BJ (cell line): ENCODE measurements at regions not wholly inside any gene's neighbourhood (a gene's known extent, or its start where the extent isn't known, plus 50 kb on each side); places are given as distances from the start of the nearest gene placed in this dataset.

ENCODE experiments used
- CTCF ChIA-PET: fragments of 350-600 bp; formaldehyde crosslinking; extraction: SDS; loops from one replicate; lab custom pipeline; 2021; ENCODE audit warnings: antibody characterized with exemption, inconsistent platforms; lab: Yijun Ruan, JAX
- POLR2A ChIA-PET: fragments of 300-600 bp; sonication (Branson Sonifier 250); formaldehyde crosslinking; extraction: SDS; loops from one replicate; lab custom pipeline; 2021; ENCODE audit warnings: antibody characterized with exemption; lab: Charles Lee
- DNase-seq: peaks from one replicate; pipeline ENCODE4 v3.0.0-alpha.2; 2011; ENCODE audit warnings: low read depth
- H3K27me3 ChIP-seq: 2 replicates; pipeline ENCODE4 v1.6.0; 2011; ENCODE audit warnings: low read length; ENCODE audit not compliant: control insufficient read depth, insufficient read depth
- H3K36me3 ChIP-seq: 2 replicates; pipeline ENCODE4 v1.5.1; 2011; ENCODE audit warnings: low read length; ENCODE audit not compliant: control insufficient read depth, insufficient read depth
- H3K4me3 ChIP-seq: 2 replicates; pipeline ENCODE4 v1.5.1; 2011; ENCODE audit warnings: low read depth, mild to moderate bottlenecking, control low read depth, low read length
- TF ChIP-seq, protein P1 (sequence below): IDR thresholded peaks from 2 replicates; pipeline ENCODE4 v1.5.1; 2011; ENCODE audit warnings: low read depth, mild to moderate bottlenecking, control low read depth, inconsistent platforms, low read length, moderate library complexity; ENCODE audit not compliant: insufficient read depth

DNA sequence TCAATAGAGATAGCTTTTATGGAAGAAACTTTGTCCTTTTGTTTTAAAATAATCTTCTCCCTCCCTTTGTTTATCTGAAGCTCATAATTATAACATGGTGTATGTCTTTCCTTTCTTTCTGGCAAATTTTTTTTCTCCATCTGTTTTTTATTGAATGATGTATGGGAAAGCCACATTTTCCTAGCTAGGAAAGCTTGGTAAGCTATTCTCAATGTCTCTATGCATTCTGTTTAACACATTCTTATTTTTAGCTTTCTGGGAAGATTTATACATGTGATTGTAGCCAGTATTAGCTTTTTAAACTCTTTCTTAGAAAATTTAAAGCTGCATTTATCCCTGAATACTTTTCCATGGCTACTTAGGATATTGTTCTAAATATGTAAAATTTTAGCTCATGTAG is 124.9 kb upstream of the CSNK1A1L start:
- POLR2A ChIA-PET, result no interaction called here
- no peak overlapping the region for H3K4me3 ChIP-seq
- CTCF ChIA-PET, result no interaction called here
- no peaks in the 10 kb centered on the region for H3K36me3 ChIP-seq
- TF ChIP-seq, protein P1, sequence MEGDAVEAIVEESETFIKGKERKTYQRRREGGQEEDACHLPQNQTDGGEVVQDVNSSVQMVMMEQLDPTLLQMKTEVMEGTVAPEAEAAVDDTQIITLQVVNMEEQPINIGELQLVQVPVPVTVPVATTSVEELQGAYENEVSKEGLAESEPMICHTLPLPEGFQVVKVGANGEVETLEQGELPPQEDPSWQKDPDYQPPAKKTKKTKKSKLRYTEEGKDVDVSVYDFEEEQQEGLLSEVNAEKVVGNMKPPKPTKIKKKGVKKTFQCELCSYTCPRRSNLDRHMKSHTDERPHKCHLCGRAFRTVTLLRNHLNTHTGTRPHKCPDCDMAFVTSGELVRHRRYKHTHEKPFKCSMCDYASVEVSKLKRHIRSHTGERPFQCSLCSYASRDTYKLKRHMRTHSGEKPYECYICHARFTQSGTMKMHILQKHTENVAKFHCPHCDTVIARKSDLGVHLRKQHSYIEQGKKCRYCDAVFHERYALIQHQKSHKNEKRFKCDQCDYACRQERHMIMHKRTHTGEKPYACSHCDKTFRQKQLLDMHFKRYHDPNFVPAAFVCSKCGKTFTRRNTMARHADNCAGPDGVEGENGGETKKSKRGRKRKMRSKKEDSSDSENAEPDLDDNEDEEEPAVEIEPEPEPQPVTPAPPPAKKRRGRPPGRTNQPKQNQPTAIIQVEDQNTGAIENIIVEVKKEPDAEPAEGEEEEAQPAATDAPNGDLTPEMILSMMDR, result no peak
- H3K27me3 ChIP-seq, result no peaks in the 10 kb centered on the region
- no peak for DNase-seq

DNA sequence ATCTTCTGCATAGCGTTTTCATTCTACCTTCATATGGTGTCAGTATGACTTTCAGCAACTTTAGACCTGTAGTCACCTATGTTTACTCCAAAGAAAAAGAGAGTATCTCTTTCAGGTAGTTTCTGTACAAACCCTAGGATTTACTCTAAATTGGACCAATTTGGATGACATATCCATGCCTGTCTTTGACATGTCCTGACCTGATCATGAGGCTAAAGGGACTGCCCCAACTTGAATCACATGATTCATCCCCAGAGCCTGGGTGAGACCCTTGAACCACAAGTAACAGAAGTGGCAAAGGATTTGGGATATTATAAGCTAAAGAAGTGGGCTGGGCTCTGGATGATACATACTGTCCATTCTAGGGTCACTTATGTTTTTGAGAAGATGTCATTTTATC is 124.5 kb upstream of the CSNK1A1L start:
- ChIA-PET CTCF (no interaction called here), POLR2A (no interaction called here)
- TF ChIP-seq, protein P1, result no peak

DNA sequence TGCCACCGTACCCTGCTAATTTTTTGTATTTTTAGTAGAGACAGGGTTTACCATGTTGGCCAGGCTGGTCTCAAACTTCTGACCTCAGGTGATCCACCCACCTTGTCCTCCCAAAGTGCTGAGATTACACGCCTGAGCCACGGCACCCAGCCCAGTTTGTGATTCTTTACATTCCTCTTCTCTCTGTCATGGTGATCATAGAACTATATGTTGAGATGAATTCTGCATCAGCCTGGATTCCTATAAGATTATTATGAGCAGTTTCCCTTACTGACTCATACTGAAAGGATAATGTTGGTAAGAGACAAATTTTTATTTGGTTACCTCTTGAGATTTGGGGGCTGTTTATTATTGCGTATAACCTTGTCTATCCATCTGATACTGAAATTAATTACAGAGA is 121.5 kb upstream of the CSNK1A1L start:
- no peak for DNase-seq
- Histone ChIP-seq H3K27me3 (no peaks in the 10 kb centered on the region), H3K36me3 (no peaks in the 10 kb centered on the region), H3K4me3 (no peak overlapping the region)
- TF ChIP-seq, protein P1, result no peak
- ChIA-PET POLR2A (no interaction called here), CTCF (no interaction called here)

More for the DNA sequence above, 124.5 kb upstream of the CSNK1A1L start:
- H3K36me3 ChIP-seq, result no peaks in the 10 kb centered on the region
- no peak overlapping the region for H3K4me3 ChIP-seq
- no peaks in the 10 kb centered on the region for H3K27me3 ChIP-seq
- DNase-seq, result no peak

DNA sequence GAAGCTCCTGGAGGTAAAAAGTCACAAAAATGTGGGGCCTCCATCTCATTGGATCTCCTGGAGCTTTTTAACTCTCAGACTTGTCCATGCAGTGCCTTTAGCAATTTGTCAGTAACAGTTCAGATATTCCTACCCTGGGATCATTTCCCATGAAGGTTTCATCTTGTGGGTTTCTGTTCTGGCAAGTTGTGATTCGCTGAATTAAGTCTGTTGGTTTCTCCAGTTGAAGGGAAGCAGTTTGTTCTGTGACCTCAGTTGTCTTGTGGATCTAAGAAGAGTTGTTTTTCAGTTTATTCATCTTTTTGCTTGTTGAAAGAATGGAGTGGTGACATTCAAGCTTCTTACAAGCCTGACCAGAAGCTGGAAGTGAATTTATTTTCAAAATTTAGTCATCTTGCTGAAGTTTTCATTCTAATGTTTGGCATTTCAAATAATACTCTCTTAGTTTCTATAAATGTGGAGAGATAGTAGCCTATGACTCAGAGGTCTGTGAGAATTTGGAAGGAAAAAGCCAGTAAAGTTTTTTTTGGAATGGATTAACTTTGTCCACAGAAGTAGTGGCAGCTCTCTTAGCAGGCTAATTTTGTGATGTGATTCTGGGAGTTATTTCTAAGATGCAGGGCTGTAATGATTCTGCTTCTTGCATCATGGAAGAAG is 120.1 kb upstream of the CSNK1A1L start:
- Histone ChIP-seq H3K27me3 (no peaks in the 10 kb centered on the region), H3K4me3 (no peak overlapping the region), H3K36me3 (no peaks in the 10 kb centered on the region)
- TF ChIP-seq, protein P1, result no peak
- peak; percentile 40 for DNase-seq
- ChIA-PET POLR2A (no interaction called here), CTCF (no interaction called here)

DNA sequence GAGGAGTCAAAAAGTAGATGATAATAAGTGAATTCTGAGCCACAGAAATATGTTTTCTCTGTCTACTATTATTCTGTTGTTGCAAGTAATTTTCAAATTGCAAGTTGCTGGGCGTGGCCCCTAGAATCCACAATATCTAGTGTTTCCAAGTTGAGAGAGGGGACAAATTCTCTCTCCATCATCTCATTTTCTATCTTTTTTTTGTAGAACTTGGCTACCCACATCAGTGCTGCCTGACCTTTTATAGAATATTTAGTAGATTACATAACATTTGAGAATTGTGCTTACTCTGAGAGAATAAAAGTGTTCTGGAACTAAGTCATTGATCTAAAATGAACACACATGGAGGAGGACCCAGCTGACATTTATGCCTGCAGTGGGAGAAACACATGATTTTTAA is 110.9 kb upstream of the CSNK1A1L start:
- no peak for DNase-seq
- ChIA-PET CTCF (no interaction called here), POLR2A (no interaction called here)
- TF ChIP-seq, protein P1, result no peak
- Histone ChIP-seq H3K4me3 (no peak overlapping the region), H3K27me3 (no peaks in the 10 kb centered on the region), H3K36me3 (no peaks in the 10 kb centered on the region)
